ENCODE measurements at regions not wholly inside any gene's neighbourhood (a gene's known extent, or its start where the extent isn't known, plus 50 kb on each side); places are given as distances from the start of the nearest gene placed in this dataset.
"Not testable (repeated sequence)": the region's sequence is repeated elsewhere in the genome, so short reads cannot be mapped to it uniquely, and the experiment has no call there.

GRCh38 chr1:121595089-121595488, 410.3 kb downstream of the SRGAP2C start:
- Mint-ChIP-seq H3K9me3 (peaks cover 11% of the 10 kb centered on the region), H3K36me3 (ENCODE audit: low read depth) (peaks cover 18% of the 10 kb centered on the region), H3K4me1 (ENCODE audit: low read depth) (peaks cover 3% of the 10 kb centered on the region), H3K27me3 (ENCODE audit: low read depth) (no peaks in the 10 kb centered on the region), H3K27ac (no peak overlapping the region), H3K4me3 (ENCODE audit: low read depth) (no peak overlapping the region)
- DNase-seq (ENCODE audit: low spot score): no peak
- intact Hi-C loops (cut with micrococcal nuclease): no loop called here

- Mint-ChIP-seq H3K36me3 (ENCODE audit: low read depth) (peaks cover 21% of the 10 kb centered on the region), H3K9me3 (peaks cover 28% of the 10 kb centered on the region)
- intact Hi-C loops (cut with micrococcal nuclease); H3K4me1 Mint-ChIP-seq (ENCODE audit: low read depth); H3K4me3 Mint-ChIP-seq (ENCODE audit: low read depth); H3K27me3 Mint-ChIP-seq (ENCODE audit: low read depth); H3K27ac Mint-ChIP-seq; DNase-seq (ENCODE audit: low spot score): not testable (repeated sequence)
Measured at GRCh38 chr1:121604843-121605444, 420.2 kb downstream of the SRGAP2C start.

- H3K36me3 Mint-ChIP-seq (ENCODE audit: low read depth); H3K4me3 Mint-ChIP-seq (ENCODE audit: low read depth); H3K4me1 Mint-ChIP-seq (ENCODE audit: low read depth); DNase-seq (ENCODE audit: low spot score); H3K27me3 Mint-ChIP-seq (ENCODE audit: low read depth); H3K27ac Mint-ChIP-seq; H3K9me3 Mint-ChIP-seq; intact Hi-C loops (cut with micrococcal nuclease): not testable (repeated sequence)
Measured at GRCh38 chr1:121607499-121607898, 422.7 kb downstream of the SRGAP2C start.
